ENCODE measurements at regions not wholly inside any gene's neighbourhood (a gene's known extent, or its start where the extent isn't known, plus 50 kb on each side); places are given as distances from the start of the nearest gene placed in this dataset.
A peak's percentile ranks its signal among the peaks of the same experiment; 100 is the strongest.

- FAIRE-seq = no peak
- no peak for DNase-seq (ENCODE audit: low spot score)
Measured at GRCh38 chr4:3818371-3818770, 52.2 kb downstream of the ADRA2C start.

DNA sequence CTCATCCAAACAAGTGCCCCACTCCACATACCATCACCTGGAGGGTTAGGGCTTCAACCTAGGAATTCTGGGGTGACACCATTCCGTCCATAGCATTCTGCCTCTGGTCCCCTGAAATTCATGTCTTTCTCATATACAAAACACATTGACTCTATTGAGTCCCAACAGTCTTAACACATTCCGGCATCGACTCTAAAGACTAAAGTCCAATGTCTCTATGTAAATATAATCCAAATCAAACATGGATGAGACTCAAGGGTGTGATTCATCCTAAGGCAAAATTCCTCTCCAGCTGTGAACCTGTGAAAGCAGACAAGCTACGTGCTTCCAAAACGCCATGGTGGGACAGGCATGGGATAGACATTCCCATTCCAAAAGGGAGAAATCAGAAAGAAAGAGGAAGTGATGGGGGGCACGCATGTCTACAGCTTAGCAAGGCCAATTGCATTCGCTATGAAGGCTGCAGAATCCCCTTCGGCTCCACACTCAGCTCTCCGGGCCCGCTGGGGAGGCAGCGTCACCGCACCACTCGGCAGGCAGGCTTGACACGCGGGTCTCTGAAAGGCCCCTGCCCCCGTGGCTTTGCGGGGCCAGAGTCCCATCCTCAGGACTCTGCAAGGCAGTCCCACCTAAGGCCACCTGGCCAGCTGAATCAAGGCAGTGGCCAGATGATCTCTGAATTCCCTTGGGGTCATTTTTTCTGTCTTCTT is 53.2 kb downstream of the ADRA2C start:
- FAIRE-seq (no peak), DNase-seq (ENCODE audit: low spot score) (no peak)

GRCh38 chr4:3820016-3820805 is 54.0 kb downstream of the ADRA2C start:
- no peak for FAIRE-seq
- no peak for DNase-seq (ENCODE audit: low spot score)

DNA sequence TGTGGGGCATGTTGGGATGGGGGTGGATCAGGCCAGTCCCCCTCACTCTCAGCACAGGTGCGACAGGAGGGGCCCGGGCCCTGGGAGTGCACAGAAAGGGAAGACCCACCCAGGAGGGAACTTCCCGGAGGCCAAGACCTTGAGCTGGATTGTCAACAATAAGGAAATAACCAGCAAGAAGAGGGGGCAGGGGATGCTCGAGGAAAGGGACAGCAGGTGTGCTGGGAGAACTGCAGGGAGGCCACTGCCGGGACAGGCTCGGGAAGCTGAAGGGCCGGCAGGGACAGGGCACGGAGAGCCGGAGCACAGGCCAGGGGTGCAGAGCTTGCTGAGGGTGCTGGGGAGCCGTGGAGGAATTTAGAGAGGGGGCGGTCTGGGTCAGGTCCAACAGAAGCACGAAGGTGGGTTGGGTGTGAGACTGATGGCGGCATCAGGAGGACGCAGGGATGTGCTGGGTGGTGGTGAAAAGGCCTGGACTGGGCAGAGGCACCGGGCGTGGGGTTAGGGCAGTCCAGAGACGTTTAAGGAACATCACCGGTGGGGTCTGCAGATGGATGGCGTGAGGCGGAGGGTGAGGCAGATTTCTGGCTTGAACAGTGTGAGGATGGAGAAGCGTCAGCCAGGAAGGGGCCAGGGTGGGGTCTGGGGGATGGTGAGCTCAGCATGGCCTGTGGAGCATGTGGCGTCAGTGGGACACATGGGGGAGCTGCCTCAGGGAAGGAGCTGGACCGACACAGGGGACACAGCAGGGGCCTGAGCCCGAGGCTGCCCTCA is 54.8 kb downstream of the ADRA2C start:
- FAIRE-seq (no peak), DNase-seq (ENCODE audit: low spot score) (no peak)

DNA sequence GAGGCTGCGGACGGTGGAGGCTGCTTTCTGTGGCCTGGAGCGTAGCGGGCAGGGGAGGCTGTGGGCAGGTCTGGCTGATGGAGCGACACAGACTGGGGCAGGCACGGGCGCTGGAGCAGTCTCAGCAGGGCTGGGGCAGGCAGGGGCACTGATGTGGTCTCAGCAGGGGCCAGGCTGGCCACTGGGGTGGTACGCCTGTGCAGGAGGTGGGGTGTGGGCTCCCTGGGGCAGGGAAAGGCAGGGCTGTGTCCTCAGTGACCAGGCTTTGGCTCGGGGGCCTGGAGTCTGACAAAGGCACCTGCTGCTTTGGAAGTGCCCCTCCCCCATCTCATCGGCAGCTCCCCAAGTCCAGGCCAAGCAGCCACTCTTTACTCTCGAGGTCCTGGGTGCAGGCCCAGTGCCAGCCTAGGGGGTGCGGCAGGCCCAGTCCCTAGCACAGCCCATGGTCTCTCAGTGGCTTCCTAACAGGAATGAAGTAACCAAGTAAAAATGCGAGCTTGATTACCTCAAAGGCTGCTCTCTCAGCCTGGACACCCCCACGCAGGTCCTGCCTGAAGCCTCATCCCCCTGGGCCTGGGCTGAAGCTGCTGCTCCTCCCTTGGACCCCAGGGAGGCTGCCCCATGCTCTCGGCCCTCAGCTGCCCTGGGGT is 55.5 kb downstream of the ADRA2C start:
- peak; percentile 16 for DNase-seq (ENCODE audit: low spot score)
- no peak for FAIRE-seq

DNA sequence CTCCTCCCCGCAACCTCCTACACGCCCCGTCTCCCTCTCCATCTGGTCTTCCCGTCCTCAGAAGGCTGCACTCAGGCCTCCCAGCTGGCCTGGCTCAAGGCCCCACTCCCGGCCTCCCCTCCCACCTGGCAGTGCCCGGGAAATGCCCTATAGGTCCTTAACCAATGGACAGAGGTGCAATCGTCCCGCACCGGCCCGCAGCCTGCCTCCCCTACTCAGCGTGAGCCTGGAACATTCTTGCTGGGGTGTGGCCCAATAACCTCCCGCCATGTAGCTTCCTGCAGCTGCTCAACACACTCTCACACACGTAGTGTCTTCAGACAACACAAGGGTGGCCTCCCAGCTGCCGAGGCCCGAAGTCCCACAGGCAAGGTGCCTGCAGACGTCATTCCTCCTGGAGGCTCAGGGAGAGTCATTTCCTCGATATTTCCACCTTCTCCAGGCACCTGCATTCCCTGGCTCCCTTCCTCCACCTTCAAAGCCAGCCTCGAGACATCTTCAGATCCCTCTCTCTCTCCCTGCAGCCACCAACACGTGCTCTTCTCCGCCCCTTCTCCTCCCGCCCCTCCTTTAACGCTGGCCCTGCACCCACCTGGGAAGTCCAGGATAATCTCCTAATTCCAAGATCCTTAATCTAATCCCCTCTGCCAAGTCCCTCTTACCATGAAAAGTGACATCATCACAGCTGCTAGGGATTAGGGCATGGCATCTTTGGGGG is 56.2 kb downstream of the ADRA2C start:
- no peak for DNase-seq (ENCODE audit: low spot score)
- FAIRE-seq = no peak

DNA sequence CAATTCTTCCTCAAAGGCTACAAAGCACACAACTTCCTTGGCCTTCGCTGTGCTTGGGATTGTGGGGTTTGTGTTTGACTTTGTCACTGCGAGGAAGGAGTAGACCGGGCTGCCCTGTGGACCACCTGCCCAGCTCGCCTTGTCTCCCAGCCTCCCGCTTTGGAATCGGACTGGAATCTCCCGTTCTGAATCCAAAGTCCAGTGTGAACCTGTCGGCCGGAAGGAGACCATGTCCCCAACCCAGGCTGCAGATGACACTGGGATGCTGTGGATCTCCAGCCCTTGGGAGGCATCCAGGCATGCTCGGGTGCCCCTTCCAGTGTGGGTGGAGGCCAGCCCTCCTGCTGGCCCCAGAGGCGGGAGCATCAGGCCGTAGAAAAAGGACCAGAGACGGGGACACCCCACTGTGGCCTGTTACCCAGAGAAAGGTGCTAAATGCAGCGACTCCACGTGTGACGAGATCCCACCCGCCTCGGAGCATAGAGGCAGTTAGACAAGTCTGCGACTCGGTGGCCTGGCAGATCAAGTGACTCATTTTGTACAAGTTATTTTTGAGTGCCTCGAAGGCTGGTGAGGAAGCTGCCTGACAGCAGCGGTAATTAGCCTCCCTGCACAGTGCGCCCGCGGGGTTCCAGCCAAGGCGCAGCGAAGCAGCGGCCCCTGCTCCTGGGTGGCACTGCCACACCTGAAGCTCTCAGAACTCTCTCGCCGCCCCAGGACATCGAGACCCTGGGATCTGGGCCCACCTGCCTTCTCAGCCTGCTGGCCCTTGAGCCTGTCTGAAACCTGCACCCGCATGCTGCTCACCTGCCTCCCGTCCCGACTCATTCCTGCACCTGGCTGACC is 57.5 kb downstream of the ADRA2C start:
- DNase-seq (ENCODE audit: low spot score) (no peak), FAIRE-seq (no peak)

DNA sequence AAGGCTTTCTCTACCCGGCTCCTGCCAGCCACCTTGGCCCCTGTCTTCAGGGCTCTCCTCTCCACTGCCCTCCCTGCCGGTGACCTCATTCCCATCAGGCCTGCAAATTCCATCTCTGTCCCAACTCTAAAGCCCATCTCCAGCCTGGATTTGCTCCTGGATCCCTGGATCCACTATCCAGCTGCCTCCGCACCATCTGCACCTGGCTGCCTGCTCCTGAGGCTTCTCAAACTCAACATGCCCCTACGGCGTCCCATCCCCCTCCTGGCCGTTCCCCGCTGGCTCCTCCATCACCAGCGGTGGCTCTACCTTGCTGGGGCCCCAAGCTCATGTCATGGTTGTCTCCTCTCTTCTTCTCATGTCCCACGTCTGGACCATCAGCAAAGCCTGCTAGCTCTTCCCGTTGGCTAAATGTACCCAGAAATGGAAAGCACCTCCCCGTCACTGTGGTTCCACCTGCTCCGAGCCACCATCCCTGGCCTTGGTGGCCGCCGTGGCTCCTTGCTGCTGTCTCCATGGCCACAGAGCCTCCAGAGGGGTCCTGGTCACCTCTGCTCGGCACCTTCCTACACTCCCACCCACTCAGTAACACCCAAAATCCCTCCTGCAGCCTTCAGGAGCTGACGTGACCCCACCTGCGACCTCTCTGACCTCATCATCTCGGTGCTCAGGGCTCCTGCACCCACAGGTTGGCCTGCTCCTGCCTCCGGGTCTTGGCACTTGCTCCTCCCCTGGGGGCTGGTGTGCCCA is 58.5 kb downstream of the ADRA2C start:
- FAIRE-seq = no peak
- DNase-seq (ENCODE audit: low spot score) = no peak

GRCh38 chr4:3825530-3825929 is 59.3 kb downstream of the ADRA2C start:
- DNase-seq (ENCODE audit: low spot score) (no peak), FAIRE-seq (no peak)

GRCh38 chr4:3826247-3827172 is 60.3 kb downstream of the ADRA2C start:
- FAIRE-seq = no peak
- no peak for DNase-seq (ENCODE audit: low spot score)

GRCh38 chr4:3827616-3828492 is 61.7 kb downstream of the ADRA2C start:
- DNase-seq (ENCODE audit: low spot score) (peak; percentile 67), FAIRE-seq (no peak)

- DNase-seq (ENCODE audit: low spot score) (no peak), FAIRE-seq (no peak)
Measured at GRCh38 chr4:3828546-3828945, 62.4 kb downstream of the ADRA2C start.

GRCh38 chr4:3829211-3829955 is 63.2 kb downstream of the ADRA2C start:
- DNase-seq (ENCODE audit: low spot score) (no peak), FAIRE-seq (no peak)

- DNase-seq (ENCODE audit: low spot score) (no peak), FAIRE-seq (no peak)
Measured at GRCh38 chr4:3829956-3830773, 64.0 kb downstream of the ADRA2C start.

DNA sequence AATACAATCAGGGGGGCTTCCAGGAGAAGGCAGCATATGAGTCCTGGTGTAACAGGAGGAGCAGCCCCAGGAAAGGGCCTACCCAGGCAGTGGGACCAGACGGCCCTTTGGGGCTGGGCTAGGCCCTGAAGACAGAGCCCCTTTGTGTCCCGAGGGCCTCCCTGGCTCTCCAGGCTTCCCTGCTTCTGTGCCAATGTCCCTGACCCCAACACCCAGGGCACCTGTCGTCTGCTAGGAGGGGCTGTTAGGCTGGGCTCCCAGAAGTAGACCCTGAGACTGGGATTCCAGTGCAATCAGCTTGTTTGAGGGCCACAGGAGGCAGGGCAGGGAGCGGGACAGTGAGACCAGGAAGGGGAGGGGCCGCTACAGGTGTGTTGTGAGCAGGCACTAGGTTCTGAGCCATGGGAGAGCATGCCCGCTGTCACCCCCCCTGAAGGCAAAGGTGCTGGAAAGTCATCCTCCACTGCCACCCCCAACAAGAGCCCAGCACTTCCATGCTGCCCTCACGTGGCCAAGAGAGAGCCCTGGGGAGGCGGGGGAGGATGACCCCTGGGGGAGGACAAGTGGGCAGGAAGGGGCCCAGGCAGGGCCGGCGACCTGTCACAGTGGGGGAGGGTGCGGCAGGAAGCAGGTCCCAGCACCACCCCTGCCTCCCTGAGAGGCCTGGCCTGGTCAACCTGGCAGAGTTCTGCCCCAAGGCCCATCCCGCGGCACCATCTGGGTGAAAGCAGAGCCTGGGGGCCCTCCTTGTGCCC is 64.8 kb downstream of the ADRA2C start:
- no peak for FAIRE-seq
- no peak for DNase-seq (ENCODE audit: low spot score)

Data from urothelium cell line (cell line).